ENCODE measurements at regions not wholly inside any gene's neighbourhood (a gene's known extent, or its start where the extent isn't known, plus 50 kb on each side); places are given as distances from the start of the nearest gene placed in this dataset.

DNA sequence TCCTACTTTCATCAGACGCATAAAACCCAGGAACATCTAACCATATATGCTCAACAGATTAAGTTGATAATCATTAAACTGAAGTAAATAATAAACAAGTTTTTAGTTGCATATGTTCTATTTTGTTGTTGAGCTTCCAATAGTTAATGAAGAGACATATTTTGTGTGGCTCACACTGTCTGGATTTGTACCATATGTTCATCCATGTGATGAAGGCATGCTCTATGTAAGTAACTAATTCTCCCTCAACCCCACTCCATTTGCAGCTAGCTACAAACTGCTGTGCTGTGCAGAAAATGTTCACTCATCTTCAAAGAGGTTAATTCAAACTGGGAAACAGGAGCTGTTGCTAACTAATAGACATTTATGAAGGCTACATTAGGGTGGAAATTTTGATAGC lies 589.7 kb upstream of the LRRC4C start:
- H3K4me3 ChIP-seq (ENCODE audit: low read depth, low read length) = no peak overlapping the region
- DNase-seq (ENCODE audit: low read depth, low spot score) = no peak
- ChIA-PET POLR2A (no interaction called here), CTCF (interaction anchor here (1.4 kb wide), 1 partner anchor 476 kb away, joined by 3 read pairs; no protein-coding TSS in a partner anchor)
- TF ChIP-seq, protein P1, sequence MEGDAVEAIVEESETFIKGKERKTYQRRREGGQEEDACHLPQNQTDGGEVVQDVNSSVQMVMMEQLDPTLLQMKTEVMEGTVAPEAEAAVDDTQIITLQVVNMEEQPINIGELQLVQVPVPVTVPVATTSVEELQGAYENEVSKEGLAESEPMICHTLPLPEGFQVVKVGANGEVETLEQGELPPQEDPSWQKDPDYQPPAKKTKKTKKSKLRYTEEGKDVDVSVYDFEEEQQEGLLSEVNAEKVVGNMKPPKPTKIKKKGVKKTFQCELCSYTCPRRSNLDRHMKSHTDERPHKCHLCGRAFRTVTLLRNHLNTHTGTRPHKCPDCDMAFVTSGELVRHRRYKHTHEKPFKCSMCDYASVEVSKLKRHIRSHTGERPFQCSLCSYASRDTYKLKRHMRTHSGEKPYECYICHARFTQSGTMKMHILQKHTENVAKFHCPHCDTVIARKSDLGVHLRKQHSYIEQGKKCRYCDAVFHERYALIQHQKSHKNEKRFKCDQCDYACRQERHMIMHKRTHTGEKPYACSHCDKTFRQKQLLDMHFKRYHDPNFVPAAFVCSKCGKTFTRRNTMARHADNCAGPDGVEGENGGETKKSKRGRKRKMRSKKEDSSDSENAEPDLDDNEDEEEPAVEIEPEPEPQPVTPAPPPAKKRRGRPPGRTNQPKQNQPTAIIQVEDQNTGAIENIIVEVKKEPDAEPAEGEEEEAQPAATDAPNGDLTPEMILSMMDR (IDR thresholded peaks at IDR 0.05; ENCODE audit: insufficient read depth, low read length, missing control alignments) = no peak

DNA sequence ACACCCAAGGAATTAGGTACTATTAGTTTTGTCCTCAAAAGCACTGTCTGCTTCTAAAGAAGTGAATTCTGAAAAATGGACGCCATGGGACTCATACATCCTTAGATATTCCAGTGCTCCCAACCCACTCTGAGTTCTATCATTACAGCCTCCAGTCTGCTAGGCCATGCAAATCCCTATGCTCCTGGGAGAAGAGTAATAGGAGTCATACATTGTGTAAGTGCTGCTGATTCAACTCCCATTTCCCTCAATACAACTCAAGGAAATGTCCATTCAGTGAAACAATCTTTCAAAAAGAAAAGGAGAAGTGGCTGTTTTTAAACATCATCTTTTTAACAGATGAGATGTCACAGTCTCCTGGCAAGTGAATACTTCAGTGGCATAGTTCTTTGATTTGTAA lies 590.2 kb upstream of the LRRC4C start:
- no peak for DNase-seq (ENCODE audit: low read depth, low spot score)
- TF ChIP-seq, protein P1 (IDR thresholded peaks at IDR 0.05; ENCODE audit: insufficient read depth, low read length, missing control alignments) = no peak
- no peak overlapping the region for H3K4me3 ChIP-seq (ENCODE audit: low read depth, low read length)
- CTCF ChIA-PET = interaction anchor here (1.4 kb wide), 1 partner anchor 475 kb away, joined by 3 read pairs; no protein-coding TSS in a partner anchor
- POLR2A ChIA-PET = no interaction called here

DNA sequence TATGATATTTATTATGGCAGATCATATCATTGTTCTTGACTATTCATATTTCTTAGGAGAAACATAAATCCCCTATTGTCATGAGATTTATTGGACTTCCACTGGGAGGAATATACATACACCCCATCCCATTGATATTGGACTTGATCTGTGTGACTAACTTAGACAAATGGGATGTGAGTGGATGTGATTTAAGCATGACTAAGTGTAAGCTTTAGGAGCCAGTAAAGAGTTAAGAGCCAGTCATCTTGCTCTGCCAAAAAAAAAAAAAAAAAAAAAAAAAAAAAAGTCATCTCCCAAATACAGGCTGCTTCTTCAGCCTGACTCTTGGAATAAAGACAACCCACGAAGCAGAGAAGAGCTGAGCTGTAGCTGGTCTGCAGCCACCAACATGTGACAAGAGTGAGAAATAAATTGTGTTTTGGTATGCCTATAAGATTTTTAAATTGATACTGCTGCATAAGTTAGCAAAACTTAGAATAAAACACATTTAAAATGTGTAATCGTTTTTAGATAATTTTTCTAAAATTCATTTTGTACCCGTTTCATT lies 595.0 kb upstream of the LRRC4C start:
- TF ChIP-seq, protein P1 (IDR thresholded peaks at IDR 0.05; ENCODE audit: insufficient read depth, low read length, missing control alignments) = no peak
- POLR2A ChIA-PET = no interaction called here
- no peak overlapping the region for H3K4me3 ChIP-seq (ENCODE audit: low read depth, low read length)
- DNase-seq (ENCODE audit: low read depth, low spot score) = no peak
- CTCF ChIA-PET = no interaction called here

DNA sequence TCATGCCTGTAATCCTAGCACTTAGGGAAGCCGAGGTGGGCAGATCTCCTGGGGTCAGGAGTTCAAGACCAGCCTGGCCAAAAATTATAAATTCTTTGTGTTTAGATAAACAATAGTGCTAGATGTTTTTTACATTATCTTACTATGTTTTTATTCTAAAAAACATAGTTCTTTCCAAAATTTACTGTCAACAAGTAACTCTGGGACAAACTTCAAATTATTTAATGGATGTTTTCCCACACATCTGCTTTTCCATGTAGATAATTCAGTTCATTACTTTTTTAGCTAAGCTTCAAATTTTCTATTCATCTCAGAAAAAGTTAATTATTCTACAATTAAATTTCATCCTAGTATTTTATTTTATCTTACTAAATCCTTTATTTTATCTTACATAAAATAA lies 596.2 kb upstream of the LRRC4C start:
- ChIA-PET POLR2A (no interaction called here), CTCF (no interaction called here)
- TF ChIP-seq, protein P1 (IDR thresholded peaks at IDR 0.05; ENCODE audit: insufficient read depth, low read length, missing control alignments) = no peak
- H3K4me3 ChIP-seq (ENCODE audit: low read depth, low read length) = no peak overlapping the region
- no peak for DNase-seq (ENCODE audit: low read depth, low spot score)

DNA sequence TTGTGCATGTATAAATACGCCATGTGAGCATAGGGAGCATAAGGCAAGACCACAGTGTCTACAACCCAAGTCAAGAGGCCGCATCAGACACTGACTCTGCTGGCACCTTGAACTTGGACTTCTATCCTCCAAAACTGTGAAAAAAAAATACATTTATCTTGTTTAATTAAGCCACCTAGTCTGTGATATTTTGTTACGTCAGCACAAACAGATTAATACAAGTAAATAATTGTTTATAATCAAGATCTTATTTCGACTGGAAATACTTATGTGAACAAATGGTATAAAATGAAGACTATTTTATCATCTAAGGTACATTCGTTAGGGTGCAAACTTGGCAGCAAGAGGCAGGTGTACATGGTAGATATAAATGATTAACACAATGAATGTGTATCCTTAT lies 599.3 kb upstream of the LRRC4C start:
- POLR2A ChIA-PET = no interaction called here
- H3K4me3 ChIP-seq (ENCODE audit: low read depth, low read length) = no peak overlapping the region
- no peak for DNase-seq (ENCODE audit: low read depth, low spot score)
- CTCF ChIA-PET = no interaction called here
- TF ChIP-seq, protein P1 (IDR thresholded peaks at IDR 0.05; ENCODE audit: insufficient read depth, low read length, missing control alignments) = no peak

DNA sequence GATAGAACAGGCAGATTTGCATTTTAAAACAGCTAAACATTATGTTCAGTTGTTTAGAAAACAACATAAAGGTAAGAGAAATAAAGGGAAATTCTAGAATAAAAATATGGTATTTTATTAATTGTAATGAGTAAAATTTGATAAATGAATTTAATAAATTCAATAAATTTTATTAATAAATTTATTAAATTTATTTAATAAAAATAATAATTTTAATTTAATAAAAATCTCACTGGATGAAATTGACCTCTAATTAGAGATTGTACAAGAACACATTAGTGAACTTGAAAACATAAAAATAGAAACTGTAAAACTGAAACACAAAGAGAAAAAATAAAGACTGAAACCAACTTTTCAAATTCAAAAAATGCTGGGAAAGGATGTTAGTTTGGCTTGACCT lies 605.7 kb upstream of the LRRC4C start:
- H3K4me3 ChIP-seq (ENCODE audit: low read depth, low read length) = no peak overlapping the region
- TF ChIP-seq, protein P1 (IDR thresholded peaks at IDR 0.05; ENCODE audit: insufficient read depth, low read length, missing control alignments) = no peak
- POLR2A ChIA-PET = no interaction called here
- DNase-seq (ENCODE audit: low read depth, low spot score) = no peak
- CTCF ChIA-PET = no interaction called here

All from AG04449 (cell line).